ENCODE measurements at regions not wholly inside any gene's neighbourhood (a gene's known extent, or its start where the extent isn't known, plus 50 kb on each side); places are given as distances from the start of the nearest gene placed in this dataset.
"Not testable (repeated sequence)": the region's sequence is repeated elsewhere in the genome, so short reads cannot be mapped to it uniquely, and the experiment has no call there.

- TF ChIP-seq RAD21 (IDR thresholded peaks at IDR 0.05 in 1 of 2, conservative IDR thresholded peaks at IDR 0.05 in 1 of 2; ENCODE audit: low read depth in 2 of 2, low read length in 2 of 2) (no peak), KDM4A (IDR thresholded peaks at IDR 0.05; ENCODE audit: low read depth, low read length, severe bottlenecking) (no peak), SIX5 (IDR thresholded peaks at IDR 0.05; ENCODE audit: low read depth, low read length) (no peak), EP300 (IDR thresholded peaks at IDR 0.05; ENCODE audit: borderline replicate concordance in 1 of 2, low read depth in 2 of 2, low read length in 2 of 2) (no peak), USF2 (IDR thresholded peaks at IDR 0.05; ENCODE audit: low read length) (no peak), ASH2L (IDR thresholded peaks at IDR 0.05; ENCODE audit: low read length) (no peak)
Measured at GRCh38 chrX:78839711-78840110, 92.2 kb downstream of the LPAR4 start (continued).

- H3K9ac ChIP-seq (replicated peaks in 1 of 4; ENCODE audit: extremely low read depth in 1 of 4, low read depth in 3 of 4, low read length in 3 of 4); H3K18ac ChIP-seq (ENCODE audit: extremely low read depth, low read length); H3K23ac ChIP-seq (ENCODE audit: insufficient read length); H3K9me3 ChIP-seq (ENCODE audit: insufficient read depth in 2 of 2, low read depth in 1 of 2, low read length in 1 of 2); H3K36me3 ChIP-seq (ENCODE audit: control insufficient read depth in 2 of 4, insufficient read depth in 4 of 4, low read length in 3 of 4); H3K23me2 ChIP-seq (ENCODE audit: low read depth, low read length); CTCF ChIA-PET (ENCODE audit: partially characterized antibody); H4K20me1 ChIP-seq (replicated peaks in 1 of 2; ENCODE audit: control insufficient read depth in 1 of 2, insufficient read depth in 2 of 2, low read length in 2 of 2); H2BK12ac ChIP-seq (ENCODE audit: low read depth, low read length); H3K4me2 ChIP-seq (ENCODE audit: insufficient read depth in 1 of 2, low read depth in 2 of 2, low read length in 2 of 2); H2BK15ac ChIP-seq (ENCODE audit: low read length); H3K4me3 ChIP-seq (ENCODE audit: extremely low read depth in 1 of 4, insufficient read depth in 2 of 4, low read depth in 3 of 4, low read length in 4 of 4); H3K27ac ChIP-seq (ENCODE audit: low read depth, low read length); H3K4me1 ChIP-seq (replicated peaks in 1 of 4; ENCODE audit: control insufficient read depth in 3 of 4, insufficient read depth in 4 of 4, low read length in 3 of 4); H3K27me3 ChIP-seq (replicated peaks in 1 of 4; ENCODE audit: control insufficient read depth in 3 of 4, extremely low read depth in 1 of 4, insufficient read depth in 3 of 4, low read length in 3 of 4); H4K8ac ChIP-seq (ENCODE audit: extremely low read depth, insufficient read depth, low read length); H4K91ac ChIP-seq (replicated peaks; ENCODE audit: insufficient read length, low read length); H4K5ac ChIP-seq (ENCODE audit: insufficient read length, low read depth, low read length); H3K4ac ChIP-seq (replicated peaks; ENCODE audit: insufficient read length, low read depth, low read length); H2BK5ac ChIP-seq (ENCODE audit: low read depth, low read length); H3K14ac ChIP-seq (ENCODE audit: insufficient read length); H2BK120ac ChIP-seq (replicated peaks; ENCODE audit: low read depth, low read length); H3K79me2 ChIP-seq (ENCODE audit: control insufficient read depth in 1 of 2, insufficient read depth in 2 of 2, low read length in 2 of 2); H3K79me1 ChIP-seq (ENCODE audit: low read depth, low read length); H2AK5ac ChIP-seq (ENCODE audit: low read depth, low read length); H2AFZ ChIP-seq (ENCODE audit: low read length); FAIRE-seq; H2BK20ac ChIP-seq (ENCODE audit: low read length); H3K56ac ChIP-seq (replicated peaks; ENCODE audit: insufficient read length, low read depth, low read length); DNase-seq (ENCODE audit: low read depth in 1 of 2, low spot score in 2 of 2); POLR2A ChIA-PET (ENCODE audit: partially characterized antibody): not testable (repeated sequence)
- WGBS, 2 experiments (ENCODE audit: extremely low coverage in 1 of 2, insufficient coverage in 1 of 2, insufficient read length in 1 of 2, insufficient replicate concordance in 2 of 2, low coverage in 1 of 2, low lambda C conversion rate in 2 of 2, missing lambda C conversion rate in 1 of 2), result 100% methylated on average over 1 of the region's 6 CpGs; no CpG with 5 or more reads in 1 of the 2 experiments
Measured at GRCh38 chrX:78844218-78844617, 96.7 kb downstream of the LPAR4 start.

Measured in H1 (cell line).